Hippocampal formation (tissue), 2 donors: ENCODE measurements at regions not wholly inside any gene's neighbourhood (a gene's known extent, or its start where the extent isn't known, plus 50 kb on each side); places are given as distances from the start of the nearest gene placed in this dataset.

Source experiments
- DNase-seq, 2 donors: peaks; one replicate each; lab custom pipeline; 2025; lab: John Stamatoyannopoulos, UW

DNA sequence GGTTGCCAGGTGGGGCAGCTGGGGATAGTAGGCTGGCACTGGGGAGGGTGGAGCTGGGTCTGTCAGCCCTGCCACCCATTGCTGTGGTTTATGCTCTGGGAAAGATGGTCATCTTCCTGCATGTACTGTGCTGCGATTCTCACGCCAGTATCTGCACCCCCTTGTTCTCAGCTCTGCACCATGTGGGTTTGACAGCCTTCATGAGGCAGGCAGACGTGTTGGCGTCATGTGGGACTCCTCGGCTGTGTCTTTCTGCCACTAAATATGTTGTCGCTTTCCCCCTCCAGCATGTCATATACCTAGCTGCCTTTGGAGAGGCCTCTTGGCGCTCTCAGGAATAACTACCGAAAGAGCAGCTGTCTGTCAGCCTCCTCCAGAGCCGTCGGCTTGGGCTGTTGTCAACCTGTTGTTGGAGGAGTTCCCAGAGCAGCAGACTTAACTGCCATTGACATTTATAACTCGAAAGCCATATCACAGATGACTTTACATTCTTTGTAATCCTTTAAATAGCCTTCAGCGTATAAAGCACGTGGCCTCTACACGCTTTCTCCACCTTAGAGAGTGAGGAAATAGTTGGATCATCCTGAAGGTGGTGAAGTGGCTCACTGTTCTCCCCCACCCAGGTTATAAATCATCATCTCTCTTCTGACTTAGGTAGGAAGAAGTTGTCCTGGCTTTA lies 80.4 kb upstream of the MGAT5 start:
- DNase-seq: no peak

DNA sequence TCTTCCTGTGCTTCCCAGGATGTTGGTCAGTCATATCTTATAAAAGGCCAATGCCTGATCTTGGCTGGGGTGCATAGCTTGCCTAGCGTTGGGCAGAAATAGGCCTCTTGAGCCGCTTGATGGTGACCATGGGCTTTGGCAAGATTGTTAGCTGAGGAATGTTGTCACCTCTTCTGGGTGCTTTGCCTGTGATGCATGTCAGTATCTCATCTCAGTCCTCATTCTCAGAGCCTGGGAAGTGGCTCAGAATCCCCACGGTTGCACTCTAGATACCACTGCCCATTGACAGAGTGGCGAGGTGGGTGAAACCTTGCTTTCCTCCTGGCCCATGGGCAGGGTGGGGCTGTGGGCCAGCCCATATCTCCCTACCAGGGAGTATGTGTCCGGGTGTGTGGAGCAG lies 79.2 kb upstream of the MGAT5 start:
- no peak for DNase-seq

DNA sequence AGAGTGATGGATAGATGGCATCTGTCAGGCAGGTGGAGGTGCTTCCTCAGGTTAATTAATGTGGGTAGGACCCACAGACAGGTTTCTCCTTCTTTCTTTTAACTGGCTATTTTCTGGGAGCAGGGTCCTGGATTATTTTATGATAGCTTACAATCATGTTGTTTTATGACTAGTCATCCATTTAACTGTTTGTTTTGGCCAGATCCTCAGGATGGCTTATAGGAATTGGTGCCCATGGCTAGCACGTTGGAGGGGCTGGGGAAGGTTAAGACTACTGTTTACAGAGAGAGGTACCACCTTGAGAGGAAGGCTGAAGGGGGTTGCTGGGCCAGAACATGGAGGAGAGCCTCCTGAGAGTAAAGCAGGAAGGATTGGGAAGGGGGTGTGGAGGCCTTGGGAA lies 78.0 kb upstream of the MGAT5 start:
- no peak for DNase-seq

DNA sequence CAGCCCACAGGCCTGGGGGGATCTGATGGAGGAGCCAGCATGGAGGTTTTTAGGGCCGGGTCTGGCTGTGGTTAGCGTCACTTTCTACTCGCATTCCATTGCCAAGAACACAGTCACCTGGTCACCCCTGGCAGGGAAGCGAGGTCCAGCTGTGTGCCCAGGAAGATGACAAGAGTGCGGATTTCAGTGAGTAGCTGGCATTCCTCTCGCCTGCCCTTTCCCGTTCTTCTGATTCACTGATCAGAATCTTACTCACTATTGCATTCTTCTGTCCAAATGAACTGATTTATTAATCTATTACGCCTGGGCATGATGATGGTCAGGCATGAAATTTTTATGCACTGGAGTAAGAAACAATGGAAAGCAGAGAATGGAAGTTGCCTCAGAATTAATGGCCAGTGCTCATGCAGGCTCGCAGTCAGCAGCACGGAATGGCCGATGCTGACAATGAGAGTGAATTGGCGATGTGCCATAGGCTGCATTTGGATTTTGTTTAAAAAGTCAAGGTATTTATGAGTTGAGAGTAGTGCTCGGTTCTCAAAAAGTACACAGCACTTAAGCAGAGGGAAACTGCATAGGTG lies 76.4 kb upstream of the MGAT5 start:
- DNase-seq: no peak

DNA sequence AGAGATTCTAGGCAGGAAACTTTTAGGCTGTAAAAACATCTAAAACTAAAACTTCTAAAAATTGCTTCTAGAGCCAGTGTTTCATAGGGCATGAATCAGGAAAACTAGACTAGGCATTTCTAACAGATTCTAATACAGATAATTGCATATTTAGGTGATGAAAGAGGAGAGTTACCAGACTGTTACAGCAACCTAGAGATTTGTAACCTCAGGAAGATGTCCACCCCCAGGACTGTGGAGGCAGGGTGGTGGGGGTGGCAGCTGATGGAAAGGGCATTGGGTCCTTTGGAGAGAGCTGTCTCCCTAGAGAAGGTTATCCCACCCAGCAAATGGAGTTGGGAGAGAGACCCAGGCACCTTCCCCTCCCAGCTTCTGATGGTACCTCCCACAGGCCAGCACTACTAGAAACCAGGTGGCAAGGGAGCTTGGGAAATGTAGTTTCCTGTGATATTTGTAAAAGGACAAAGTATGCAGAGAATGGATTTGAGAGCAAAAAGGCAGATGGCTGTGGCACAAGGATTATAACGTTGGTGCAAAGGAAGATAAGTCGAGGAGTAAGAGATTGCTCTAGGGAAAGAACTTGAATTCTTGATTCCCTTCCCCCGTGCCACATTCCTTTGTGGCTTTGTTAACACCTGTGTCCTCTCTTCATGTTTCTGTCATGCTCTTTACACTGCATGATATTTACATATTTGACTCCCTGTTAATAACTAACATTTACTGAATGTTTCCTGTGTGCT lies 75.6 kb upstream of the MGAT5 start:
- DNase-seq: no peak

DNA sequence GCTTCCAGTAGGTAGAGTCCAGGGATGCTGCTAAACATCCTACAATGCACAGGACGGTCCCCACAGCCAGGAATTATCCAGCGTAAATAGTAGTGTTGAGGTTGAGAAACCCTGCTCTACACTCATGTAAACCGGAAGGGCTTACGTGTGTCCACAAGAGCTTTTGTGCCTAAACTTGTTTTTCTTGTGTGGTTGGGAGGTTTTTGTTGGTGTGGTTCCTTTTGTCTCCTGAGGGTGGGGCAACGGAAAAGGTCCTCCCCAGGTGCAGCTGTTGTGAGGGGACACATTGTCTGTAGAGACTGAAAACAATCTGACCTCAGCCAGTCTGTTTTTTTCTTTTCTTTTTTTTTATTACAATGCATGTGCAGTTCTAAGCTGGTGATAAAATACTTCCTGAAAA lies 72.7 kb upstream of the MGAT5 start:
- DNase-seq: no peak

DNA sequence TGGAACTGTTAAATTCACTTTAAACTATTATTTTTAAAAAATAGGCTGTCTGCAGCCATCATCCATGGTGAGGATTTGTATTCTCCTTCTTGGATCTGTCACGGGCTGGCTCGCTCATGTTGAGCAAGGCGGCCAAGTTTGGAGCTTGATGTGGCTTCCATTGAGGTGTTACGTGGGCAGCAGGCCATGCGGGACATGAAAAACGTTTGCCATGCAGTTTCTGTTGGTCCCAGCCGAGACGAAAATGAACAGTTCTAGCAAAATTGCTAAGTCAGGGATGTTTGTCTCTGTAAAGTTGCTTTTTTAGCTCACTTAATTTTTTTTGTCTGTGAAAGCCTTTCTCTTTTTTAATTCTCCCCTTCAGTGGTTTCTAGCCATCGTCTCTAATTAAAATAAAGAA lies 70.2 kb upstream of the MGAT5 start:
- no peak for DNase-seq

DNA sequence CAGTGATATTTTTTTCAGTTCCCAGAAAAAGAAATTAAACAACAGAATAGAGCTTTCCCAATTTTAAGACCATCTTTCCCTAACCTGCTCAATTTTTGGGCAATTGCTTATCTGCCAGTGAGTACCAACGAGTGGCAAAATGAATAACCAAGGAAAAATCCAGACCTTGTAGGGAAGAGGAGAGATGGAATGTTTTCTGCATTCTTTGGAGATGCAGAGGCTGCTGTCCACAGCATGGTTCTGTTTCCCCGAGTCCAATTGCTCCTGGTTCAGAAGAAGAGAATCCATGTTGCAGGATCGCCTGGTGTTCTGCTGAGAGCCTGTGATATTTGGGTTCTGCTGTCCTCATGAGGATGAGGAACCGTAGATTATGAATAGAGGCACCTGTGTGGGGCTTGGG lies 68.2 kb upstream of the MGAT5 start:
- no peak for DNase-seq

DNA sequence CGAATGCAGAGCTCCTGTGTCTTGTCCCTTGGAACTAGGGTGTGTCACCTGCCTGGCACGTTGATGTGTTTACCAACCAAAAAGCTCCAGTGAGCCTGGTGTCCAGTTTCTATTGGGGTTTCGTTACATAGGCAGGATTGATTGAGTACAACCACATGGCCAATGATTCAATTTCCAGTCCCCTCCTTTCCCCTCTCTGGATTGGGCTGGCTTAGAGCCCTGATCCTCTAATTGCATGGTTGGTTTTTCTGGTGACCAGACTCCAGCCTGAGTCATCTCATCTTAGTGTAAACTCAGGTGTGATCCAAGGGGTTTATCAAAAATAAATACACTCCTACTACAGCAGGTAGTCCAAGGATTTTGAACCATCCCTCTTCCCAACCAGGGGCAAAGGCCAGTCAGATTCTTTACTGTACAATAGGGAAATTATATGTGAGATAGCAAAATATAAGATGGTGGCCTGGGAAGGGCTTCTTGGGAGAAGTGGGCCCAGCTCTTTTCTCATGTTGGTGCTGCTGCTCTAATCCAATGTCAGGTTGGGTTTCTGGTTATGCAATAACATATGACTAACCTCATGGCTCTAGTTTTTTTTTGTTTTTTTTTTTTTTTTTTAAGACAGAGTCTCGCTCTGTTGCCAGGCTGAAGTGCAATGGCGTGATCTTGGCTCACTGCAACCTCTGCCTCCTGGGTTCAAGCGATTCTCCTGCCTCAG lies 64.7 kb upstream of the MGAT5 start:
- no peak for DNase-seq

DNA sequence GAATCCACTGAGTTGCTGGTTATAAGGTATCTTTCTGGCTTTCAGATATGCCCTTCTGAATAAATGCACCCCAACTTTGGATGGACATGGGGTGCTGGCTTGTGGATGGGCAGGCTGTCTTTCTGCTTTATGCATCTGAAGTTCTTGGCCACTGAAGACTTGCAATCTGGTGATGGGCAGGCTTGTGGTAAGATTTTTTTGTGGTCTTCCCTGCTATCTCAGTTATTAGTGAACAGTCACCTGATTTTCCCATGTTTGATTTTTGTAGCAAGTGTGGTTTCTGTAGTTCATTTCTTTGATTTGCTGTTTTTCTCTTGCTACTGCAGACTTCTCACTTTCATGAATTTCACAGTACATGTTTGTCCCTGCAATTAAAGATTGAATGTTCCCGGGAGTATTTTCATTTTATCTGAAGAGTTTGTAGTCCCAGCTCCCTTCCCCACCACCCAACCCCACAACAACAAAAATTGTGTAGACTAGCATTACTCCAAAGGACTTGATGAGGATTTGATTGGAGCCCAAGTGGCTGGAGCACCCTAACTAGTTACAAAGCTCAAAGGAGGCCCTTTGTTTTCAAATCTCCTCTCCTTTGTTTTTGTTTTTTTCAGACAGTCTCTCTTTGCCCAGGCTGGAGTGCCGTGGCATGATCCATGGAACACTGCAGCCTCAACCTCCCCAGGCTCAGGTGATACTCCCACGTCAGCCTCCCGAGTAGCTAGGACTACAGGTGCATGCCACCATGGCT lies 63.6 kb upstream of the MGAT5 start:
- DNase-seq: peak in 1 of 2 donors; percentile 7

DNA sequence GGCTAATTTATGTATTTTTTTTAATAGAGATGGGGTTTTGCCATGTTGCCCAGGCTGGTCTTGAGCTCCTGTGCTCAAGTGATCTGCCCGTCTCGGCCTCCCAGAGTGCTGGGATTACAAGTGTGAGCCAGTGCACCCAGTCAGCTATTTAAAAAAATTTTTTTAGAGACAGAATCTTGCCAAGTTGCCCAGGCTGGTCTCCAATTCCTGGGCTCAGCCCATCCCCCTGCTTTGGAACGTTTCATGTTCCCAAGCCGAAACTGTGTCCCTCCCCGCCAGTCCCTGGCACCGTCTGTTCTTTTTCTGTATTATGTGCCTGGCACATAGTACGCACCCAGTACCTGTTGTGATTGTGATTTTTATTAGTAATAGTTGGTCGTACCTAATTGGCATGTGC lies 63.1 kb upstream of the MGAT5 start:
- no peak for DNase-seq

DNA sequence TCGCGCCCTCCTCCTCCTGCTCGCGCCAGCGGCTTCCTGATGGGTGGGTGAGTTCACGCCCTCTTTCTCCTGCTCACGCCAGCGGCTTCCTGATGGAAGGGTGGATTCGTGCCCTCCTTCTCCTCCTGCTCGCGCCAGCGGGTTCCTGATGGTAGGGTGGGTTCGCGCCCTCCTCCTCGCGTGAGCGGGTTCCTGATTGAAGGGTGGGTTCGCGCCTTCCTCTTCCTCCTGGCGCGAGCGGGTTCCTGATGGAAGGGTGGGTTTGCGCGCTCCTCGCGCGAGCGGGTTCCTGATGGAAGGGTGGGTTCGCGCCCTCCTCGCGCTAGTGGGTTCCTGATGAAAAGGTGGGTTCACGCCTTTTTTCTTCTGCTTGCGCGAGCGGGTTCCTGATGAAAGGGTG lies 62.0 kb upstream of the MGAT5 start:
- DNase-seq: no peak

DNA sequence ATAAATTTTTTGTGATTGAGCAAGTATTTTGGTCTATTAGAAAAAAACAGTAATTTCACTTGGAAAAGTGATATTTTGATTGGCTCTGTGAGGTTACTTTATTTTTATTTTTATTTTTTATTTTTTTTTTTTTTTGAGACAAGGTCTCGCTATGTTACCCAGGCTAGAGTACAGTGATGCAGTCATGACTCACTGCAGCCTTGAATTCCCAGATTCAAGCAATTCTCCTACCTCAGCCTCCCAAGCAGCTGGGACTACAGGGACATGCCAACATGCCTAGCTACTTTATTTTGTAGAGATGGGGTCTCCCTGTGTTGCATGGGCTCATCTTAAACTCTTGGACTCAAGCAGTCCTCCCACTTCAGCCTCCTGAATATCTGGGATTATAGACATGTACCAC lies 60.9 kb upstream of the MGAT5 start:
- no peak for DNase-seq

DNA sequence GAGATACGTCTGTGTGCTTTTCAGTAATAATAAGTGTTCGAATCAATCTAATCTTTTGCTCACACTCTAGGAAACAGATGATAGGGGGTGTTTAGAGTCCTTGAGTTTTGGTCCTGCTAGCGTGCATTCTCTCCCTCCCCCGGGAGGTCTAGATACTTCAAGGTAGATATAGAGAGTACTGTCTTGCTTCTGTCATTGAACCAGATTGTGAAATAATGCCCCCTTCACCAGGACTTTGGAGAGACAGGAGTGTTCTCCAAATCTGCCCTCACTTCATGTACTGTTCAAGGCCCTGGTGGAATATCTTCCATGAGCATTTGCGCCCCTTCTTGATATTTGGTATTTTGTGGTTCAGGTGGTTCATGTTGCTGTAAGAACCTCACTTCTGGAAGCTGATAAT lies 59.4 kb upstream of the MGAT5 start:
- no peak for DNase-seq

DNA sequence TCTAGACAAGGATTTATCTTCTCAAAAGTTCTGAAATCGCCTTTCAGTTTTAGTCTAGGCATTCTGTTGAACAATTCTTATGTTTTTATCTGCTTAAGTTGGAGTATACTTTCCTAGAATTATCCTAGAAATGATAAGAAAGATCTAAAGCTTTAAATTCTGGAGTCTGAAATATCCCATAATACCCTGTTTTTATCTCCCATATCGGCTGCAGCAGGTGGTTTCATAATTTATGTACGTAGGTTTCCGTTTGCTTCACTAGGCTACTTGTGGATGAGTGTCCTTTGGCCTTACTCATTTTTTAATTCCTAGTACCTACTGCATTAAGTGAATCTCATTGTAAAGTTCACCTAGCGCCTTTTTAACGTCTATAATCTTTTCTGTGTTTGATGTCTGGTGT lies 58.5 kb upstream of the MGAT5 start:
- DNase-seq: no peak

DNA sequence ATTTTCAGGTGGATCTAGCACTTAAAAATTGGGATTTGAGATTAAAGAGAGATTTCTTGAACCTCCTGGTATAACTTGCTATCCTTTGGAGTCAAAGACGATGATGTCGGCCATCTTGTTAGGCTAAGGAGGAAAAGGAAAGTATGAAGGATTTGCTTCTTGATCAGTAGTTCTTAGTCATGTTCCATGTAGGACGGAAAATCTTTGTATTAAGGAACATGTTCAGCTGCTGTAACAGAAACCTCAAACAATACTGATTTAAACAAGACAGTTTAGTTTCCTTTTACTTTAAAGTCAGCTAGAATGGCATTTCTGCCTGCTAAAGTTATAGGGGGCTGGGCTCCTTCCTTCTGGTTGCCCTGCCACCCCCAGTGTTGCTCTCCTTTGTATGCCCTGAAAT lies 56.4 kb upstream of the MGAT5 start:
- DNase-seq: no peak

DNA sequence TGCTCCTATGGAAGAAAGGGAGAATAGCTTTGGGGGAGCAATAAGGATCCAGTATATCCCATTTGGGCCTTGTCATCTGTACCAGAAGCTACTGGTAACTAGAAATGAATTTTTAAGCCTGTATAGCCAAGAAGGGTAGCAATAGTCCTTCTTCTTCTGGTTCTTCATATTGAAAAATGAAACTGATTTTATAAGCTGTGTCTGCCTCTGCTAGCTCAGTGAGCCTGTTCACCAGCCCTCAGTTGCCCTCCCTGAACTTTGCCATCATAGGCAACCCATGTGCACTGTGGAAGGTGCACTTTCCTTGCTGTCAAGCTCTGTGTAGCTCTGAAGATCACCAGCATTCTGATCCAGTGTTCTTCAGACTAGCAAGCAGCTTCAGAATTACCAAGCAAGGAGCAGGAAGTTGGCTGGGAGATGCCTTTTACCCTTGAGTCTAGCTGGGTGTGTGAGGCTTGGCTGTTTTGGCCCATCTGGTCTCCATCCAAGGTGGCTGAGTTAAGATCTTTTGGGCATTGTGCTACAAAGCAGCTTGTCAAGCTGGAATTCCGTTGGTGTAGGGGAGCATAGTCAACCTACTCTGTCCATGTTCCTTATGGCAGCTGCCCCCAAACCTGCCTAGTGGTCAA lies 55.8 kb upstream of the MGAT5 start:
- DNase-seq: no peak

DNA sequence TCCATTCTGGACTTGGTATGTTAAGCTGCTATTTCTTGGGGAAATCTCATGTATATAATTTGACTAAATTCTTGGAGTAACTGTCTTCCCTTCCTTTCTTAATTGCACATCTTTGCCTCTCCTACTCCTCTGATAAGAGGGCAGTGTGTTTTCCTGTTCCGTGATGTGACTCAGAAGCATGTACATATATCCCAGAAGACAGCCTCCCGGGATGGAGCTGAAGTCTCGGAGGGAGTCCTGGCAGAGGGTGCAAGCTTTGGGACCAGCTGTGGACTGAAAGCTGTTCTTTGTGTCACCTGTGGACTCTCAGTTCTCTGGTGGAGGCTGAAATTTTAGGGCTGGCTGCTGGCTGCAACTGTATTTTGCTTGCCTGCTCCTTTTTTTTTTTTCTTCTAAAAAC lies 54.7 kb upstream of the MGAT5 start:
- DNase-seq: no peak

DNA sequence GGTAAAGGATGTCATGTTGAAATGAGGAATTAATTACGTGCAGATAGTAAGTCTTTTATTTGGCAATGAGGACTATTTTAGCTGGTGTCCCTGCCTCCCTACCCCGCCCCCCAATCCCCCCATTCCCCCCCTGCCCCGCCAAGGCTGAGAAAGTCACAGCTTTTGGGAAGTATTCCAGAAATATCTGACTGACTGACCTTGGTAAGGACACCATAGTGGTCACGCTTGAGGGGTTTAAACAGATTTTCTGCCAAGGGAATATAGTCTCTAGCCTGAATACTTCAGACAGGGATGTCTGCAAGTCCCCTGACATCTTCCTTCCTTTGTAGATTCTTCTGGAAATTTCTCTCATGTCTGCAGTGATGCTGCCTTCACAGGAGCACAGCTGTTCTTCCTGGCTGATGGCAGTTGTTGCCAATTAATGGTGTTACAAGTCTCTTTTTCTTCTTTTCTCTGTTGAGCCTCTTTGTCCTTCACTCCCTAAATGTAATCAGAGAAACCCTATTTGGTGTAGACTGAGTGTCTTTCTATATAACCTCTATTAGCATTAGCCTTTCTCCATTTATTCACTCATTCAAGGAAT lies 53.7 kb upstream of the MGAT5 start:
- no peak for DNase-seq

DNA sequence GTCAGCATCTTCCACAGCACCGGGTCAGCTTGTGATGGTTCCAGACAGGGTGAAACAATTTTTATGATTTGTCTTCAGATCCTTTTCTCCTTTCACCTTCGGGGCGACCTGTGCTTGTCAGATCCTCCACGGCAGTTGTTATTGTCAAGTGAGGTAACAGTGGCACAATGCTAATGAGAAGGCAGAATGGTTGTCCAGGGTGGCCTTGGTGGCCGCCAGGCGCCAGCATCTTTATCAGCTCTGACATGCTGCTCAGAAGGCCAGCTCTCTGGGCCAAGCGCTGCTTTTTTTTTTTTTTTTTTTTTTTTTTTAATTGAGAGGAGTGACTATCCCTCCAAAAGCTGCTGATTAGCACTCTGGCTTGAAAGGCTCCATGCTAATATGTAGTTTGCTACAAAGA lies 52.3 kb upstream of the MGAT5 start:
- DNase-seq: no peak

DNA sequence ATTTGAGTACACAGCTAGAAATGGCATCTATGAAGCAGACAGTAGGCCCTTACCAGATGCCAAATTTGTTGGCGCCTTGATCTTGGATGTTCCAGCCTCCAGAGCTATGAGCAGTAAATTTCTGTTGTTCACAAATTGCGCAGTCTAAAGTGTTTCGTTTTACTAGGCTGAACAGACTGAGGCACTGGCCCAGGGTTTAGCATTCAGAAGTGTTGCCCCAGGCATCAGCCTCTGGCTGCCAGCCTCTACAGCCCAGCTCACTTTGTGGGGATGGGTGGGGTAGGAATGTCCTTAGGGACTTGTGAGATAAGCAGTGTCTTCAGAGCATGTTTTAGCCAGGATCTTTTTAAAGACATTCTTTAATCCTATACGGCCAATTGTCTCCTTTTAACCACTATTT lies 51.5 kb upstream of the MGAT5 start:
- no peak for DNase-seq
